ENCODE measurements at regions not wholly inside any gene's neighbourhood (a gene's known extent, or its start where the extent isn't known, plus 50 kb on each side); places are given as distances from the start of the nearest gene placed in this dataset.
A peak's percentile ranks its signal among the peaks of the same experiment; 100 is the strongest.

DNA sequence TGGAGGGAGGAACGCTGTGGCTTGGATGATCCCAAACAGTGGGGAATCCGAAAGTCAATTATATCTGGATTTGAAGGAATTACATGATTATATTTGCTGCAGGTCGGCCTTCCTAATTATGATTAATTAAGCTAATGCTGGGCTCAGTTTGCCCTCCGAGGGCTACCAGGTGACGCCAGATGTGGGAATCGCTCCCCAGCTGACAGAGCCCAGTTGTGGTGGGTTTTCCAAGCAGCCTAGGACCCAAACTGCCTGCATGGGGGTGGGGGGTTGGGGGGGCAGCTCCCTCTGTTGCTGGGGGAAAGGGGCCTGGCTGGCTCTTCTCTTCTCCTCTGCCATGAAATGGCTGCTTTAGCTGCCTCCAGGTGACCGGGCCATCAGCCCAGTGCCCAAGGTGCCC, 147.6 kb upstream of the C1orf174 start:
- no peak for DNase-seq

DNA sequence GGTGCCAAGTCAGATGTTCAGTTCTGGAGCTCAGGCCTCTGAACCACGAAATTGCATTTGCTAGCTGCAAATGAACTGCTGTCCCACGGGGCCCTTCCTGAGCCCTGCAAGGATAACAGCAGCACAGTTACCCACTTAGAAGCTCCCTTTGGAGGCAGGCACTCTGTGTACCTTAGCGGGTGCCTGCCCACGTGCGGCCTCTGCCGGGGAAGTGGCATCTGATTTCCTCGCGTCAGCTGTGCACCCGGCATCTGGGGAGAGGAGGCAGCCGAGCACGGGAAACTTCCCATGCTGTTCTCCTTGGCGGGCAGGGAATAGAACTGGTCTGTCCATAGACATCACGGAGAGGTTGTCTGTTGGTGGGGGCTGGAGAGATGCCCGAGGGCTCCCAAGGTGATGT, 148.0 kb upstream of the C1orf174 start:
- no peak for DNase-seq

DNA sequence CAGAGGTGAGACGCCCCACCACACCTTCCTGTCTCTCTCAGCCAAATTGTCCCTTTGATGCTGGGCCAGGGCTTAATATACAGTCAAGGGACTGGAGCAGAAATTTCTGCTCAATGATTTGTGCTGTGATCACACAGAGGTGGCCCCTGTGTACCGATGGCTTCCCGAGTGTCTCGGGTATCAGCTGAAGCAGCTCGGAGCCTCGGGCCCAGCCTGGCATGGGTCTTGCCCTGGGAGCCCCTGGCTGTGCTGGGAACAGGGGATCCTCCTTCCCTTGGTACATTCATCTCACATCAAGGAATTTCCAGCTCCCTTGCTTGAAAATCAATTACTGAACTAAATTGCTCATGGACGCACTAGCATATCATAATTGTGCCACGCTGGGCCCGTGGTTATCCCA, 148.8 kb upstream of the C1orf174 start:
- DNase-seq = no peak

DNA sequence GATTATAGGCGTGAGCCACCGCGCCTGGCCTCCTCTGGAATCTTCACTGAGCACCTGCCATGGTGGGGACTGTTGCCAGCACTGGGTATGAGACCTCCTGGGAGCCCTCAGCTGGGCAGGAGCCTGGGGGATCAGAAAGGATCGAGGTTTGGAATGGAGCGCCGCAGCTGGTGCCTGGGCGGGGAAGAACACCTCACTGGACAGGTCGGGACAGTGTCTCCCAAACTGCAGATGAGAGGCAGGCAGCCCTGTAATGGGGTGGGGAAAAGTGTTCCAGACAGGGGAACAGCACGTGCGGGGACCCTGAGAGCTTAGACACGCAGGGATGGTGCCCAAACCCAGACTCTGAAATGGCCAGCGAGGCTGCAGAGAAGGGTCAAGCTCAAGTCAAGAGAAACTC, 150.9 kb upstream of the C1orf174 start:
- DNase-seq = no peak

DNA sequence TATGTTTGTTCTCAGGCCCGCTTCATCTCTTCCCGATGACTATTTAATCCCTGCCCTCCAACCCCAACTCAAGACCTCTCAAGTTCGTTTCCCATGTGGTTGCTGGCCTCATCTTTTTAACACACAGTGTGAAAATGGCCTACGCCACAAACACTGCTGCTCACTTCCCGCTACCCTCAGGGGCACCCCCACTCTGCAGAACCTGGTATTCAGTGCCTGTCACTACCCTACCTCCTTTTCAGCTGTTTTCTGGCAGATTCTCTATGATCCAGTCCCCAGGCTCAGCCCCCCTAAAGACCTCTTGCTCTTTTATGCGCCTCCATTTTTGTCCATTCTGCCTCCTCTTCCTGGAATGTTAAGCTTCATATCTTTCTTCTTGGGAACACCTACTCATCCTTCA, 152.6 kb upstream of the C1orf174 start:
- no peak for DNase-seq

DNA sequence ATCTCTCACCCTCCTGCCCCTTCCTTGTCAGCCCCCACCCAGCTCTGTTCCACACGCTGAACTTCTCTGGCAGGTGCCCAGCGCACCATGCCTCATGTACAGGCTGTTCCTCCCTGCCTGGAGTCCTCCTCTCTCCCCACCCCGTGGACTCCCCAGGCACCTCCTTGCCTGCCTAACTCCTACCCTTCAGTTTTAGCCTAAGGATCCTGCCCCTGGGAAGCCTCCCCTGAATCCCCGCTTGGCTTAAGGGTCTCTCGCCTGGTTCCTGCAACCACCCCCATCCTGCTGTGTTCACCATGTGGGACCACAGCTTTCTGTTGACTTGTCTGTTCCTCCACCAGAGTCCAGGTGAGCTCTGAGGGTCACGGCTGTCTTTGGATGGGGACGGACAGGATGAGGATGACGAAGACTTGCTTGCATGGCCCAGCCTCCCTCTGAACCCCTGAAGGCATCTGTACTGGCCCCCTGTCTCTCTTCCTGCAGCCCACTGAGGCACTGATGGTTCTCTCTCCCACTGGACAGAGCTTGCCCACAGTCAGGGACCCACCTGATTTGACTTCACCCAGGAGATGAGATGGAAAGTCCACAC, 153.2 kb upstream of the C1orf174 start:
- no peak for DNase-seq

DNA sequence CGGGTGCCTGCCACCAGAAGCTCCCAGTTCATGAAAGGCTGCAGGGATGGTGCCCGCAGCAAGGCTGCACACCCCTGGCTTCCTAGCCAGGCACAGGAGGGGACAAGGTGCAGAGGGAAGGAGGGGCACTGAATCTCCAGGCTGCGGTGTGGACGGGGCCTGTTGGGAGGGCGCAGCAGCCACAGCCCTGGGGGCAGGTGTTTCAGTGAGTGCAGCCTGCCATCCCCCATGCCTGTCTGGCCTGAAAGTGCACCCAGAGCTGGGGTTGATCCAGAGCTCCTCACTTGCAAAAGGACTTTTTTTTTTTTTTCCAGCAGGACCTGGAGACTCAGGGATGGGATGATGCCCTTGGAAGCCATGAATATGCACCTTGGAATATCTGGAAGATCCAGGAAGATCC, 153.7 kb upstream of the C1orf174 start:
- no peak for DNase-seq

DNA sequence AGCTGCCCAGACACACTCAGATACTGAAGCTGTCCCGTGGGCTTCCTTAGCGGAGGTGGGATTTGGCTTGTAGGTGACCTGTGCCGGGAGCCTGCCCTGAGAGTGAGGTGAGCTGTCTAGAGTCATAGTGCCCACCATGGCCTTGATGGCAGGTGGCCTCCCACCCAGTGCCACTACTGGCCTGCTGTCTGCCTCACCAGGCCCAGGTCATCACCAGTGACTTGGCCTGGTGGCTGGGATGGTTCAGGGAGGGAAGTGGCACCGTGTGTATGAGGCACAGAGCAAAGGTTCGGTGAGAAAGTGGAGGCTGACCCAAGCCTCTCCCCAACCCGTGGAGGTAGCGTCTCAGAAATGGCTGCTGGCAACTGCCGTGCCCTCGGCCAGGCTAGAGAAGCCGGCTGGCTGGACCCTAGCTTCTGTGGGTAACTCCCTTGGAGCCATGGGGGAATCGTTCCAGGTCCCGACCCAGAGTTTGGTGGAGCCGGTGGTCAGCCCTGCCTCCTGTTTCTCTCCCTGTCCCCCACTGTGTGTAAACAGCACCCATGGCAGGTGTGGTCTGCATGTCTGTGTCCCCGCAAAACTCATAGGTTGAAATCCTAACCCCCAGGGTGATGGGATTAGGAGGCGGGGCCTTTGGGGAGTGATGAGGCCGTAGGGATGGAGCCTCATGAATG, 155.4 kb upstream of the C1orf174 start:
- no peak for DNase-seq

DNA sequence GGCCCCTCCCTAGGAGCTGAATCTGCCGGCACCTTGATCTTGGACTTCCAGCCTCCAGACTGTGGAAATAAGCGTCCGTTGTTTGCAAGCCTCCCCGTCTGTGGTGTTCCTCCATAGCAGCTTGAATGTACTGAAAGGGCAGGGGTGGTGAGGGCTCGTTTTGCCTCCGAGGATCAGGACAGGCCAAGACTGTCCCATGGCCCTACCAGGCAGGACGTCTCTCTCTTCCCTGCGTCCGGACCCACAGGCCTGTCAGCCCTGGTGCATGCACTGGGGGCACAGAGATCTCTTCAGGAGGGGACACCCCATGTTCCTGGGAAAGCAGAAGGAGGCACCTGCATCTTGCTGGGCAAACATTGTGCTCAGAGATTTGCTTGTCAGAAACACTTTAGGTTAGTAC, 156.3 kb upstream of the C1orf174 start:
- no peak for DNase-seq

DNA sequence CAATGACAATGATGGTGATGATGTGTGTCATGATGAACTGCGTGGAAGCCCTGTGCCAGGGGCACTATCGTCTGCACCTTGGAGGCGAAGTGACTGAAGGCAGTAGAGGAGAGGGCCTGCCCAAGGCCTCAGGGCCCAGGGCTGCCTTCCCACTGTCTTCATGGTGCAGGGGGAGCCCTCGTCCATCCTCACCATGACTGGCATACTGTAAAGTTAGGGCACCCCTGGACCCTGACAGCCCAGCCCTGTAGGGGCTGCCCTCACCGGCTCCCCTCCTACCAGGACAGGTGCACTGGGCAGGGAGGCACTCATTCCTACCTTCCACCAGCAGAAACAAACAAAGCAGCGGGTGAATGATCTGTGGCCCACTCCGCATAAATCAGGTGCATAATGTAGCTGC, 156.9 kb upstream of the C1orf174 start:
- no peak for DNase-seq

DNA sequence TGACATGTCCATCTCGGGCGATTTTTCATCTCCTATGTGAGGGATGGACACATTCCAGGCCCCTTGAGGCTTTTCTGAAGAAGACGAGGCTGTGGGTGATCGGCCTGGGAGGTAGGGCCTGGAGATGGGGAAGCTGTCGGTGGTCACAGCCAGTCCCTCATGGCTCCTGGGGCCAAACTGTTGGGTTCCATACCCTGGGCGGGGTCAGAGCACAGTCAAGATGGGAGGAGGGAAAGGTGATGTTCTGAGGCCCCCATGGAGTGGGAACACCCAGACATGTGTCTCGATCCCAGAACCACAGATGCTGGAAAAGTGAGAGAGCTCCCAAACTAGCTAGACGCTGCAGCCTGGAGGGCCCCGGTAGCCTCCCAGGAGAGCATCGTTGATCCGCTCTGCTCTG, 157.5 kb upstream of the C1orf174 start:
- no peak for DNase-seq

DNA sequence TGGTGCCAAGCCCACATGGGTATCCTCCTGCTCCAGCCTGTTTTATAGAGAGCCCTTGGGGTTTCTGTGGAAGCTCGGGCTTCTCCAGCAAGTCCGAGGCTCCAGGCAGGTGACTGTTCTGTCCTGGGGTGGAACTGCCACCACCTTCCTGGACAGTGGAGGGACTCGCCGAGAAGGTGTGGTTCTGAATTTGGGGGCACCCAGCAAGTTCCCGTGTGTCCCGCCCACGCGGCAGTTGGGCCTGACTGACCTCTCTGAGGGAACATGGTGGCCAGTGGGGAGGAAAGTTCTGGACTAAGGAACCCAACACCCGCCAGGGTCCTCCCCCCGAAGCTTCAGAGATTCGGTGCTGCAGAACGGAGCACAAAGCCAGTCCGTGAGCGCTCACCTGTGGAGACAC, 158.1 kb upstream of the C1orf174 start:
- no peak for DNase-seq

DNA sequence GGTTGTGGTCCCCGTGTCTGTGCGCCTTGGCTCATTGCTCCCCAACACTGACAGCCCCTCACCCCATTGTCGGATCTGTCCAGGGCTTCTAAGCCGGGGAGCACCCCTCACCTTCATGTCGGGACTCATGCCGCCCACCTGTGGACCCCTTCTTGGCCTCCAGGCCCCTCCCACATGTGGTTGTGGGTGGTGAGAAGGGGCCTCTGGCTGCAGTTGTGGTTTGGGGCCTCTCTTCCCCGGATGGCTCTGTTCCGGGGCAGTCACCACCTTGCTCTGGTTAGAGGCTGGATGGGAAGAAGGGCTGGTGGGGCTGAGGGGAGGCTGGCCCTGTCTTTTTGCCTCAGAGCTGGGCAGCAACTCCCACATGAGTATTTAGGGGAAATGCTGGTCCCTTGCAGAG, 158.6 kb upstream of the C1orf174 start:
- DNase-seq = no peak

DNA sequence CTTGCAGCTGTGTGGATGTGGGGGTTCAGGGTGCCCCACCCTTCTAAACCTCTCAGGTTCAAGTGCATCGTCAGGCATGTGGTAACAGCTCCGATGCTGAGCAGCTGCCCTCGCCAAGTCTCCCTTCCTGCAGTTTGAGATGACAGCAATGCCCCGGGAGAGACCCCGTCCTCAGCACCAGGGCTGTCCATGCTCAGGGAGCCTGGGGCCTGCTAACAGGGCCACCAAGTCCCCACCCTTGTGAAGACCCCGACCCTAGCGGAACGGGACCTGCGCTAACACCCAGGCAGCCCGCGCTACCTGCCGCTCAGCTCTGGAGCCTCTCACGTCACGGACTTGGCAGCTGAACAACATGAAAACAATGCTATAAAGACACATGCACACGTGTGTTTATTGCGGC, 159.2 kb upstream of the C1orf174 start:
- no peak for DNase-seq

DNA sequence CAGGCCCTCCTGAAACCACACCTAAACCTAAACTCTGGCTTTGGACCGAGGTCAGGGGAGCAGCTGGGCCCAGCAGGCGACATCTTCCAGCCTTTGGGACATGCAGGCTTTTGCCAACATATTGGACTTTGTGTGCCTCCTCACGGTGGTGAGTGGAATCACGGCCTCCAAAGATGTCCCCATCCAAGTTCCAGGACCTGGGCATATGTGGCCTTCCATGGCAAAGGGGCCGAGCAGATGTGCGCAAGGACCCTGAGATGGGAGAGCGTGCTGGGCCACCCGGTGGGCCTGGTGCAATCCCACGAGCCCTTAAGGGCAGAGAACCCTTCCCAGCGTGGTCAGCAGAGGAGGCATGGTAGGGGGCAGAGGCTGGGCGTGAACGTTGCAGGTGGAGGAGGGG, 160.8 kb upstream of the C1orf174 start:
- no peak for DNase-seq

DNA sequence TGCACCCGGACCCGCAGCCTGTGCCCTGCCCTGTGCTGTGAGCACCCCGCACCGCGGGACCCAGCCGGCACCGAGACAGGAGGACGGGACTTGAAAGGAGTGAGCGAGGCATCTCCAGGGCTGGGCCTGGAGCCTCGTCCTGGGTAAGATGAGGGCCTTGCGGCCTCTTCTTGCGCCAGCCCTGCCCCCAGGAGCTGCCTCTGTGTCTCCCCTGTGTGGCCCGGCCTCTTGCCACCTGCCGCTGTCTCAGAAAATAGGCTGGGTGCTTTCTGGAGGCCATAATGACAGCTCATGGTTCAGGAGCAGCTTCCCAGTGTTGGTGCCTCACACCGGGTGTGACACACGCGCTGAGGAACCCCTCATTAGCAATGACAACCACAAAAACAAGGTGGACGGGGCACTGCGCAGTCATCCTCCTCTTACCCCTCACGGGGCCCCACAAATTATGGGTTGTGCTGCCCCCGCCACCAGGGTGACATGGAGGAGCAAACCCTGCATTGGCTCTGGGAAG, 161.5 kb upstream of the C1orf174 start:
- DNase-seq = no peak

DNA sequence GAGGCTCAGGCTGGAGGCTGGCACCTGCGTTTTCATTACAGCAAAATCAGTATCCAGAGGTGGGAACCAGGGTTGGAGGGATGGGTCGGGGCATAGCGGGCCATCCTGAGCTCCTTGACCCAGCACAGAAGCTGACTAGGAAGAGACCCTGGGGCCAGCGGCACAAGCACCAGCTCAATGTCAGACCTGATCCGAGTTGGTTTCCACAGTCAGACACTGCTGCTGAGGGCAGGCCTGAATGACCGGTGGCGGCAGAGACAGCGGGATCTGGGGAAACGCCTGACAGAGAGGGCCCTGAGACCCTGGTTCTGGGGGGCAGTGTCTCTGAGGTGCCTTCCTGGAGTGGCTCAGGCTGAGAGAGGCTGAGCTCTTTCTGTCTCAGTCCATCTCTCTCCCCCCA, 162.0 kb upstream of the C1orf174 start:
- DNase-seq = no peak

DNA sequence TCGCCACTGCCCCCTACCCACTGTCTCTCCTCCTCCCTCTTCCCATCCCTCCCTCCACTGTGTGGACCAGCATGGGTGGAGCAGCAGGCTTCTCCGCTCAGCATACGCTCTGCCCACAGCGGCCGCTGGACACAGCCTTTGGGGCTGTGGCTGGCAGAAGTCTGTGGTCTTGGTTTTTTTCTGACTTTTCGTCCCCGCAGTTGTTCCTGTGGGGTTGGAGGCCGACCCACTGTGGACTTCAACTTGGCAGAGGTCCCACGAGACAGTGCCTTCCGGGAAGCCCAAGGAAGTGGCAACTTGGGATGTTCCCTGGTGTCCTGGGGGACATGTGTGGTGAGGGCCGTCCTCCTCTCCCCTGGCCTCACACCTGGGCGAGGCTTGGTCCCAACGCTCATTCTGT, 162.5 kb upstream of the C1orf174 start:
- DNase-seq = no peak

DNA sequence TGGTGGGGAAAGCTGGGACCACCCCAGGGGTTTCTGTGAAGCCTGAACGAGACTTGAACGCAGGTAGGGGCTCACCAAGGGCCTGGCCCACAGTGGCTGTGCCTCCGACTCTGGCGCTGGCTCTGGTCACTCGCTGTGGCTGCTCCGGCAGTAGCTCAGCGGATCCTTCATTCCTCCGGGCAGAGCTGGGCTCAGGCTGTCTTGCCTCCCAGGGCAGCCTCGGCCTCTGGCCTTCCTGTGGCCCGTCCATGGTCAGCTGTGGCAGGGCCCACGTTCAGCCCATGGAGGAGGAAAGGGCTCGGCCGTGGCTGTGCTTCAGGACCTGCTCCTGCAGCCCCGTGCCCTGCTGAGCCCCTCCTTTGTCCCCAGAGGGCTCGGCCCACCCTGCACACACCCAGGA, 162.9 kb upstream of the C1orf174 start:
- DNase-seq = no peak

DNA sequence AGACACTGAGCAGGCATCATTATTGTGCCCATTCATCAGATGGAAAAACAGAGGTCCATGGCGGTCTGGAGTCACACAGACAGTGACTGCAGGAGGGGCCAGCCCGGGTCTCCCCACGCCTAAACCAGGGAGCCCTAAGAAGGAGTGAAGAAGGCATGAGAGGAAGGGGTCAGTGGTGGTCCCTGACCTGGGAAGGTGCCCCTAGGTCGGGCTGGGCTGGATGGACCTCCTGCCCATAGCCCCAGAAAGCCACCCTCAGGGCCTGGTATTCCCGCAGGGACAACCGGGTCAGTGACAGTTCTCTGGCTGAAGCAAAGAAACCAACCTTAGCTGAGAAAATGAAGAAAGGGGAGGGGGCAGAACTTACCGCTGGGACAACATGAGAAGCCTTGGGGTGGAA, 163.4 kb upstream of the C1orf174 start:
- no peak for DNase-seq

DNA sequence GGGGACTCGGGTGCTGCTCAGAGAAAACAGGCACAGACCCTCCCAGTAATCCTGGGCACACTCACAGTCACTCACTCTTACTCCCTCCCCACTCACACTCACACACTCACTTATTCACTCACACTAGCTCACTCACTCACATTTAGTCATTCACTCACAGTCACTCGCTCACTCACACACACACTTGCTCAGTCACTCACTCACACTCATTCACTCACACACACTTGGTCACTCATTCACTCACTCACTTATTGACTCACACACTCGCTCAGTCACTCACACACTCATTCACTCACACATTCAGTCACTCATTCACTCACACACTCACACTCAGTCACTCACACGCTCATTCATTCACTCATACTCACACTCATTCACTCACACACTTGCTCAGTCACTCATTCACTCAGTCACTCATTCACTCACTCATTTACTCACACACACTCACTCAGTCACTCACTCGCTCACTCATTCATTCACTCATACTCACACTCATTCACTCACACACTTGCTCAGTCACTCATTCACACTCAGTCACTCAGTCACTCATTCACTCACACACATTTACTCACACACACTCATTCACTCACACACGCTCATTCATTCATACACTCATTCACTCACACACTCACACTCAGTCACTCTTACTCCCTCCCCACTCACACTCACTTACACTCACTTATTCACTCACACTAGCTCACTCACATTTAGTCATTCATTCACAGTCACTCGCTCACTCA, 164.2 kb upstream of the C1orf174 start:
- no peak for DNase-seq

DNA sequence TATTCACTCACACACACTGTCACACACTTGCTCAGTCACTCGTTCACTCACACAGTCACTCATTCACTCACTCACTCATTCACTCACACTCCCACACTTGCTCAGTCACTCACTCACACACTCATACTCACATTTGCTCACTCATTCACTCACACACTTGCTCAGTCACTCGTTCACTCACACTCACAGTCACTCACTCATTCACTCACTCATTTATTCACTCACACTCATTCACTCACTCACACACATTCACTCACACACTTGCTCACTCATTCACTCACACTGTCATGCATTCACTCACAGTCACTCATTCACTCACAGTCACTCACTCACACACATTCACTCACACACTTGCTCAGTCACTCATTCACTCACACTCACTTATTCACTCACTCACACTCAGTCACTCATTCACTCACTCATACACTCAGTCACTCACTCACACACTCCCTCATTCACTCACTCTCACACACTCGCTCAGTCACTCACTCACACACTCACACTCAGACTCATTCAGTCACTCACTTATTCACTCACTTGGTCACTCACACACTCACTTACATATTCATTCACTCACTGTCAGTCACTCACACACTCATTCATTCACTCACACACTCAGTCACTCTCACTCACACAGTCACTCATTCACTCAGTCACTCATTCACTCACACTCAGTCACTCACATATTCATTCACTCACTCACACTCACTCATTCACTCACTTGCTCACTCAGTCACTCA, 167.0 kb upstream of the C1orf174 start:
- no peak for DNase-seq

DNA sequence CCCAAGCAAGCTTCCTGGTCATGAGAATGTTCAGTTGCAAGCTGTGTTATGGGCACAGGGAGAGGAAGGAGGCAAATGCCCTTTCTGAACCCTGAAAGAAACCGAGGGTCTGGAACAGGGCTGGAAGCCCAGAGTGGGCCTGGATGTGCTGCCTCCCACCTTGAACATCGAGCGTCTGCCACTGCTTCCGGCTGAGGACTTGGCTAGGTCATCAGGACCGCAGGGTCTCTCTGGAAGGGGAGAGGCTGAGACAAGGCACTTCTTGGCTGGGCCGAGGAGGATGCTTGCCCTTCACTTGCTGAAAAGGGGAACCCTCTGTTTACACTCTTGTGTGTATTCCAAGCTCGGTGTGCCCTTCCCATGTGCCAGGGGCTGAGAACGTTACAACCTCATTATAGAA, 168.0 kb upstream of the C1orf174 start:
- DNase-seq = no peak

DNA sequence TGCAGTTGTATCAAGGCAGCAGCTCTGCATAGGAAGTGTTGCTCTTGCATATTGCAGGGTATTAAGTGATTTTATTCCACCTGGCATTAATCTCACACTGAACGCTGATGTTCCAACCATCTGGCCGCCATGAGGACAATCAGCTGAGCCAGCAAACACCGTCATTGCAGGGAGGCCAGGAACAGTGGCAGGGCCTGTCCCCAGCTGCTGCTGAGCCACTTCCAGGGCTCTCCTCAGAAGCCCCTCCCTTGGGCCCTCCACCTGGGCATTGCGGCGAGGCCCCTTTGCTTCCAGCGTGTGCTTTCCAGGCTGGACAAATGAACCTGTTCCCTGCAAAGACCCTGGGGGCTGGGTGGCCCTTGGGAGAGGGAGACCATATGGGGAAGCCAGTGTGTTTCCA, 171.6 kb upstream of the C1orf174 start:
- peak; percentile 43 for DNase-seq

Data from NCI-H510A treated with DMSO at 0.1 percent for 48 hours (cell line).